Astrocyte of the cerebellum (primary cell): ENCODE measurements at regions not wholly inside any gene's neighbourhood (a gene's known extent, or its start where the extent isn't known, plus 50 kb on each side); places are given as distances from the start of the nearest gene placed in this dataset.

ENCODE experiments used
- DNase-seq: peaks from one replicate; pipeline ENCODE4 v3.0.0-alpha.2; 2011; ENCODE audit warnings: low read depth
- H3K4me3 ChIP-seq: 2 replicates; pipeline ENCODE4 v1.5.1; 2011; ENCODE audit warnings: mild to moderate bottlenecking, low read depth, low read length, moderate library complexity
- CTCF ChIP-seq: IDR thresholded peaks from 2 replicates; pipeline ENCODE4 v1.5.1; 2012; ENCODE audit warnings: low read length, low read depth, moderate library complexity, mild to moderate bottlenecking; ENCODE audit errors: missing control alignments
- in situ Hi-C: cut with HindIII; loops from 2 replicates; pipeline ENCODE4 v1.10.0; 2017; ENCODE audit warnings: low sequenced_read_pairs

GRCh38 chr12:31790759-31791158, 61.9 kb upstream of the AMN1 start:
- no peak for DNase-seq
- in situ Hi-C loops, result no loop called here
- no peak for TF ChIP-seq CTCF
- H3K4me3 ChIP-seq, result no peak overlapping the region

GRCh38 chr12:31785318-31785717, 56.5 kb upstream of the AMN1 start:
- no peak for DNase-seq
- no peak for TF ChIP-seq CTCF
- in situ Hi-C loops, result no loop called here
- no peak overlapping the region for H3K4me3 ChIP-seq

- DNase-seq, result no peak
- TF ChIP-seq CTCF, result no peak
- in situ Hi-C loops, result no loop called here
- H3K4me3 ChIP-seq, result no peak overlapping the region
These were observed 55.3 kb upstream of the AMN1 start for GRCh38 chr12:31783996-31784645.

- no peak for TF ChIP-seq CTCF
- in situ Hi-C loops, result no loop called here
- no peak overlapping the region for H3K4me3 ChIP-seq
- no peak for DNase-seq
These were observed 54.7 kb upstream of the AMN1 start for GRCh38 chr12:31783556-31783955.

- no peak overlapping the region for H3K4me3 ChIP-seq
- in situ Hi-C loops, result no loop called here
- no peak for TF ChIP-seq CTCF
- no peak for DNase-seq
These were observed 53.2 kb upstream of the AMN1 start for GRCh38 chr12:31781894-31782540.

- H3K4me3 ChIP-seq, result no peak overlapping the region
- TF ChIP-seq CTCF, result no peak
- no peak for DNase-seq
- in situ Hi-C loops, result no loop called here
These were observed 51.3 kb upstream of the AMN1 start for GRCh38 chr12:31780096-31780495.
